AG04449 (cell line): ENCODE measurements at regions not wholly inside any gene's neighbourhood (a gene's known extent, or its start where the extent isn't known, plus 50 kb on each side); places are given as distances from the start of the nearest gene placed in this dataset.
"Not testable (repeated sequence)": the region's sequence is repeated elsewhere in the genome, so short reads cannot be mapped to it uniquely, and the experiment has no call there.

Experiments used
- CTCF ChIA-PET: fragments of 350-600 bp; formaldehyde crosslinking; extraction: SDS; loops from one replicate; lab custom pipeline; 2021; ENCODE audit warnings: antibody characterized with exemption; lab: Yijun Ruan, JAX
- POLR2A ChIA-PET: fragments of 400-600, 350-600 bp; formaldehyde crosslinking; extraction: SDS; loops from one replicate; lab custom pipeline; 2020; ENCODE audit warnings: antibody characterized with exemption, inconsistent platforms; lab: Yijun Ruan, JAX
- DNase-seq: peaks from one replicate; pipeline ENCODE4 v3.0.0-alpha.2; 2010; ENCODE audit warnings: low read depth, low spot score
- H3K4me3 ChIP-seq: 2 replicates; pipeline ENCODE4 v1.5.1; 2011; ENCODE audit warnings: low read depth, mild to moderate bottlenecking, control low read depth, low read length
- TF ChIP-seq, protein P1 (sequence below): IDR thresholded peaks from one replicate; pipeline ENCODE4 v1.5.1; 2011; ENCODE audit warnings: mild to moderate bottlenecking, moderate library complexity, low read length, control low read depth, inconsistent platforms; ENCODE audit not compliant: insufficient read depth; ENCODE audit errors: missing control alignments

DNA sequence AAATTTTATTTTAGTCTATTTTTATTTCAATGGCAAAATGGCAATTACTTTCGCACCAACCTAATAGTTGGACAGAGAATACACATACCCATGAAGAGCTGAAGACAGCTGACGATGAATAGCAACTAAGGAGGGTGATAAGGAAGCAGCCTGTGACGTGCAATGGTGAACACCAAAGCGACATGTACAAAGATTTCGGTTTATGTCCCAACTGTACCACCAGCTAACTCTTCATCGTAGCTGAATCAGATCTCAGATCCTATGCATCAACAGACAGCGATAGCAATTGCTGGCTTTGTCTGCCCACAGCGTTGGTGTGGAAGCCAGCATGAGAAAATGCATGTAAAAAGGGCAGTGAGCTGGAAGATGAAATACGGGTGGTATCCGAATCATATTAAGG, 130.6 kb upstream of the ANKH start:
- CTCF ChIA-PET: interaction anchor here (0.8 to 13.0 kb wide), 24 partner anchors 12 to 348 kb away, joined by 3 to 332 read pairs (median 10); partner anchors contain the start of gene ANKH
- POLR2A ChIA-PET: interaction anchor here (1.7 kb wide), 1 partner anchor 131 kb away, joined by 5 read pairs; no protein-coding TSS in a partner anchor
- no peak for DNase-seq
- TF ChIP-seq, protein P1, sequence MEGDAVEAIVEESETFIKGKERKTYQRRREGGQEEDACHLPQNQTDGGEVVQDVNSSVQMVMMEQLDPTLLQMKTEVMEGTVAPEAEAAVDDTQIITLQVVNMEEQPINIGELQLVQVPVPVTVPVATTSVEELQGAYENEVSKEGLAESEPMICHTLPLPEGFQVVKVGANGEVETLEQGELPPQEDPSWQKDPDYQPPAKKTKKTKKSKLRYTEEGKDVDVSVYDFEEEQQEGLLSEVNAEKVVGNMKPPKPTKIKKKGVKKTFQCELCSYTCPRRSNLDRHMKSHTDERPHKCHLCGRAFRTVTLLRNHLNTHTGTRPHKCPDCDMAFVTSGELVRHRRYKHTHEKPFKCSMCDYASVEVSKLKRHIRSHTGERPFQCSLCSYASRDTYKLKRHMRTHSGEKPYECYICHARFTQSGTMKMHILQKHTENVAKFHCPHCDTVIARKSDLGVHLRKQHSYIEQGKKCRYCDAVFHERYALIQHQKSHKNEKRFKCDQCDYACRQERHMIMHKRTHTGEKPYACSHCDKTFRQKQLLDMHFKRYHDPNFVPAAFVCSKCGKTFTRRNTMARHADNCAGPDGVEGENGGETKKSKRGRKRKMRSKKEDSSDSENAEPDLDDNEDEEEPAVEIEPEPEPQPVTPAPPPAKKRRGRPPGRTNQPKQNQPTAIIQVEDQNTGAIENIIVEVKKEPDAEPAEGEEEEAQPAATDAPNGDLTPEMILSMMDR: no peak
- H3K4me3 ChIP-seq: no peak overlapping the region

DNA sequence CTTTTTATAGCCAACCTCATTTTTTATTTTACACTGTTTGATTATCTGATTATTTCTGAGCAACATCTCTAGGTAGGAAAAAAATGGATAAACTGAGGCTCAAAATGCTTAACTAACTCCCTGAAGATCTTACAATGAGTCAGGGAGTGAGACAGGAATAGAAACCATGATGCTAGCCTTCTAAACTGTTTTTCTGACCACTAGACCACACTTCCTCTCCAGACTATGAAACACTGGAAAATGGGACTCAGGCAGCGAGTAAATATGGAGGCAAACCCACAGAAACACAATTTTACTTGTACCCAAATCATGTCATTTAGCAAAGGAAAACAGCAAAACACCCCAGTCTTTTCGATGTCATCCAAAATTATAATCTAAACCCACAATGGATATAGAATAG, 129.9 kb upstream of the ANKH start:
- H3K4me3 ChIP-seq: no peak overlapping the region
- ChIA-PET POLR2A (no interaction called here), CTCF (interaction anchor here (1.7 to 13.0 kb wide), 8 partner anchors 11 to 316 kb away, joined by 3 to 332 read pairs (median 26); no protein-coding TSS in a partner anchor)
- DNase-seq: no peak
- TF ChIP-seq, protein P1: no peak

DNA sequence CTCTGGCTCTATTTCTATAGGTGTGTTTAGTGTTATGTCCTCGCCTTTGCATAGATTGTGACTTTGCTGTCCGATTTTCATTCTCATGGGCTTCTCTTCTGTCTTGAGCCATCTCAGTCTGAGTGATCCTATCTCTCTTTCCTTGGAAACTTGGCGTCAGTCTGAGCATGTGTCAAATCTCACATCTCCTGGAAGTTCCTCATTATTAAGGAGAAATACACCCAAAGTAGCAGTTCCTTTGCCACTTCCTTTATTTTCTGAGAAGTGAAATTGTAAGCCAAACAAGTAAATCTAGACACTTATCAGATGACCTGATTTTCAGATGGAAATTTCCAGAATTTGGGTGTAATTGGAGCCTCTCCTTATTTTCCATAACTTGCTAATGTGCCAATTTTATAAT, 126.9 kb upstream of the ANKH start:
- TF ChIP-seq, protein P1: no peak
- no peak for DNase-seq
- POLR2A ChIA-PET: no interaction called here
- CTCF ChIA-PET: no interaction called here
- H3K4me3 ChIP-seq: no peak overlapping the region

DNA sequence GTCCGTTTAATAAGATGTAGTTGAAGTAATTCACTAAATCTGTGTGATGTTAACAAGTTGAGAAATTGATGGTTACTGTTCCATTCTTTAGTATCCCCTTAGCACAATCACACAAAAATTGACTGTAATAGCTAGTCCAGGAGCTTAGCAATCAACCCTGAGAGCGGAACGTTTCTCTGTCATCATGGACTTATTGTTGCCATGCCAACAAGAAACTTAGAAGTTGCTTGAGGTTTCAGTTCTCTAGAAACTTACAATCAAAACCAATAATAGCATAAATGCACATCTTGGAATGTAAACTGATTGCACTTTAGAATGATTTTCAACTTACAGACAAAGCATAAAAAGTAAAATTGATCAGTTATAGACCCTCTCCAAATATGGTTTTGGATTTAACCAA, 125.4 kb upstream of the ANKH start:
- no peak for DNase-seq
- CTCF ChIA-PET: interaction anchor here (1.0 to 1.6 kb wide), 2 partner anchors 9 to 270 kb away, joined by 3 to 9 read pairs; no protein-coding TSS in a partner anchor
- H3K4me3 ChIP-seq: no peak overlapping the region
- POLR2A ChIA-PET: no interaction called here
- TF ChIP-seq, protein P1: no peak

DNA sequence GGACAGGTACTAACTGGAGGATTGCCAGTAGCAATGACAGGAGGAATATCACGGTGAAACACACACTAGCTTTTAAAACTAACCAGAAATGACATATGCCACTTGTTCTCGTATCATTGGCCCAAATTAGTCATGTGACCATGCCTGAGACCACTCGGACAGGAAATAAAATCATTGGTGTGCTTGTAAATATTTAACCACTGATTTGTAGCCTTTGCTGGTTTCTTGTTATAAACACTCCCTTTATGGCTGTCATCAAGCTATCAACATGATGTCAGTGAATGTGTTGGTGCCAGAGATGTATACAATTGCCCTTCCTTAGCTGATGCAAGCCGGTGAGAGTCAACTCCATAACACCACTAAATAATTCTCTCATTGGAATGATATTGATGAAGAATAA, 123.7 kb upstream of the ANKH start:
- TF ChIP-seq, protein P1: no peak

DNA sequence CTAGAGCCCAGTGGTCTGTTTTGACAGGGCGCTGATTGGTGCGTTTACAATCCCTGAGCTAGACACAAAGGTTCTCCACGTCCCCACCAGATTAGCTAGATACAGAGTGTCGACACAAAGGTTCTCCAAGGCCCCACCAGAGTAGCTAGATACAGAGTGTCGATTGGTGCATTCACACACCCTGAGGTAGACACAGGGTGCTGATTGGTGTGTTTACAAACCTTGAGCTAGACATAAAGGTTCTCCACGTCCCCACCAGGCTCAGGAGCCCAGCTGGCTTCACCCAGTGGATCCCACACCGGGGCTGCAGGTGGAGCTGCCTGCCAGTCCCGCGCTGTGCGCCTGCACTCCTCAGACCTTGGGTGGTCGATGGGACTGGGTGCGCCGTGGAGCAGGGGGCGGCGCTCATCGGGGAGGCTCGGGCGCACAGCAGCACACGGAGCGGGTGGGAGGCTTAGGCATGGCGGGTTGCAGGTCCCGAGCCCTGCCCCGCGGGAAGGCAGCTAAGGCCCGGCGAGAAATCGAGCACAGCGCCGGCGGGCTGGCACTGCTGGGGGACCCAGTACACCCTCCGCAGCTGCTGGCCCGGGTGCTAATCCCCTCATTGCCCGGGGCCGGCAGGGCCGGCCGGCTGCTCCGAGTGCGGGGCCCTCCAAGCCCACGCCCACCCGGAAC, 122.0 kb upstream of the ANKH start:
- CTCF ChIA-PET: interaction anchor here (1.2 kb wide), 1 partner anchor 10 kb away, joined by 3 read pairs; no protein-coding TSS in a partner anchor
- H3K4me3 ChIP-seq, DNase-seq, POLR2A ChIA-PET: not testable (repeated sequence)

More for the DNA sequence above, 123.7 kb upstream of the ANKH start:
- ChIA-PET POLR2A (no interaction called here), CTCF (interaction anchor here (0.9 to 2.1 kb wide), 3 partner anchors 9 to 268 kb away, joined by 3 to 9 read pairs (median 3); no protein-coding TSS in a partner anchor)
- DNase-seq: no peak
- H3K4me3 ChIP-seq: no peak overlapping the region

DNA sequence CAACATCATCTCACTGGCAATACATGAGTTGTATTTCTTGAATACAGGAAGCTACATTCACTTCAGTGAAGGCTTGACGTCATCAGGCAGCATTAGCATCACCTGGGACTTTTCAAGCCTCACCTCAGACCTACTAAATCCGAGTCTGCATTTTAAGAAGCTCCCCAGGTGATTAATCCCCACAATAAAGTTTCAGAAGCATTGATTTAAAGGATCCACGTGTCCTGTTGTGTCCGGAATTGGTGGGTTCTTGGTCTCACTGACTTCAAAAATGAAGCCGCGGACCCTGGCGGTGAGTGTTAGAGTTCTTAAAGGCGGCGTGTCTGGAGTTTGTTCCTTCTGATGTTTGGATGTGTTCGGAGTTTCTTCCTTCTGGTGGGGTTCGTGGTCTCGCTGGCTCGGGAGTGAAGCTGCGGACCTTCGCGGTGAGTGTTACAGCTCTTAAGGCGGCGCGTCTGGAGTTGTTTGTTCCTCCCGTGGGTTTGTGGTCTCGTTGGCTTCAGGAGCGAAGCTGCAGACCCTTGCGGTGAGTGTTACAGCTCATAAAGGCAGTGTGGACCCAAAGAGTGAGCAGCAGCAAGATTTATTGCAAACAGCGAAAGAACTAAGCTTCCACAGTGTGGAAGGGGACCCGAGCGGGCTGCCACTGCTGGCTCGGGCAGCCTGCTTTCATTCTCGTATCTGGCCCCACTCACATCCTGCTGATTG, 121.3 kb upstream of the ANKH start:
- H3K4me3 ChIP-seq, POLR2A ChIA-PET, DNase-seq: not testable (repeated sequence)
- CTCF ChIA-PET: interaction anchor here (1.2 to 1.6 kb wide), 3 partner anchors 9 to 266 kb away, joined by 3 to 5 read pairs (median 3); no protein-coding TSS in a partner anchor
